Uterus (tissue), 2 donors: ENCODE measurements at regions not wholly inside any gene's neighbourhood (a gene's known extent, or its start where the extent isn't known, plus 50 kb on each side); places are given as distances from the start of the nearest gene placed in this dataset.

Source experiments
- CTCF ChIP-seq, 4 experiments: fragments of 200-600 bp in 2 of 4; fragments of 450-650 bp in 2 of 4; sonication (generic) in 2 of 4; IDR thresholded peaks; one replicate each; pipeline ENCODE4 v1.5.1; 2016 to 2019; ENCODE audit warnings: antibody characterized with exemption in 4 of 4, mild to moderate bottlenecking in 2 of 4, moderate library complexity in 1 of 4
- POLR2A ChIP-seq, 2 donors: fragments of 450-650 bp; IDR thresholded peaks; one replicate each; pipeline ENCODE4 v1.6.1; 2016; ENCODE audit warnings: antibody characterized with exemption in 2 of 2, mild to moderate bottlenecking in 1 of 2, moderate library complexity in 1 of 2

- TF ChIP-seq CTCF (IDR thresholded peaks at IDR 0.05) (no peak), POLR2A (IDR thresholded peaks at IDR 0.05) (no peak)
These were observed 194.3 kb upstream of the PGRMC2 start for GRCh38 chr4:128481752-128482480.
